VCaP (cell line): ENCODE measurements at regions not wholly inside any gene's neighbourhood (a gene's known extent, or its start where the extent isn't known, plus 50 kb on each side); places are given as distances from the start of the nearest gene placed in this dataset.

Source experiments
- H3K27ac ChIP-seq: fragments of 450-650 bp; 2 replicates; pipeline ENCODE4 v1.5.1; 2017
- CTCF ChIP-seq: fragments of 450-650 bp; conservative IDR thresholded peaks from 2 replicates; pipeline ENCODE4 v1.5.1; 2017; ENCODE audit warnings: mild to moderate bottlenecking, moderate library complexity

GRCh38 chrX:18010253-18010652 is 149.2 kb upstream of the RAI2 start:
- peak overlapping the region; percentile 91 for H3K27ac ChIP-seq
- TF ChIP-seq CTCF: no peak

GRCh38 chrX:18003876-18004275 is 142.8 kb upstream of the RAI2 start:
- no peak for TF ChIP-seq CTCF
- H3K27ac ChIP-seq: no peak overlapping the region

GRCh38 chrX:18002791-18003190 is 141.7 kb upstream of the RAI2 start:
- H3K27ac ChIP-seq: no peak overlapping the region
- no peak for TF ChIP-seq CTCF

- peak overlapping the region; percentile 34; the same call in 1 of the 2 replicates for H3K27ac ChIP-seq
- TF ChIP-seq CTCF: no peak
Measured at GRCh38 chrX:17994429-17994828, 133.3 kb upstream of the RAI2 start.

GRCh38 chrX:17993062-17993461 is 132.0 kb upstream of the RAI2 start:
- no peak overlapping the region for H3K27ac ChIP-seq
- TF ChIP-seq CTCF: no peak

- no peak overlapping the region for H3K27ac ChIP-seq
- no peak for TF ChIP-seq CTCF
Measured at GRCh38 chrX:17990532-17990931, 129.4 kb upstream of the RAI2 start.

- no peak for TF ChIP-seq CTCF
- no peak overlapping the region for H3K27ac ChIP-seq
Measured at GRCh38 chrX:17987783-17988182, 126.7 kb upstream of the RAI2 start.

- TF ChIP-seq CTCF: no peak
Measured at GRCh38 chrX:17986977-17987376, 125.9 kb upstream of the RAI2 start.

More at GRCh38 chrX:17986977-17987376, 125.9 kb upstream of the RAI2 start:
- no peak overlapping the region for H3K27ac ChIP-seq
